NCI-H748 treated with DMSO at 0.1 percent for 48 hours (cell line): ENCODE measurements at regions not wholly inside any gene's neighbourhood (a gene's known extent, or its start where the extent isn't known, plus 50 kb on each side); places are given as distances from the start of the nearest gene placed in this dataset.
A peak's percentile ranks its signal among the peaks of the same experiment; 100 is the strongest.

Experiments
- DNase-seq: peaks from one replicate; lab custom pipeline; 2025; lab: John Stamatoyannopoulos, UW

DNA sequence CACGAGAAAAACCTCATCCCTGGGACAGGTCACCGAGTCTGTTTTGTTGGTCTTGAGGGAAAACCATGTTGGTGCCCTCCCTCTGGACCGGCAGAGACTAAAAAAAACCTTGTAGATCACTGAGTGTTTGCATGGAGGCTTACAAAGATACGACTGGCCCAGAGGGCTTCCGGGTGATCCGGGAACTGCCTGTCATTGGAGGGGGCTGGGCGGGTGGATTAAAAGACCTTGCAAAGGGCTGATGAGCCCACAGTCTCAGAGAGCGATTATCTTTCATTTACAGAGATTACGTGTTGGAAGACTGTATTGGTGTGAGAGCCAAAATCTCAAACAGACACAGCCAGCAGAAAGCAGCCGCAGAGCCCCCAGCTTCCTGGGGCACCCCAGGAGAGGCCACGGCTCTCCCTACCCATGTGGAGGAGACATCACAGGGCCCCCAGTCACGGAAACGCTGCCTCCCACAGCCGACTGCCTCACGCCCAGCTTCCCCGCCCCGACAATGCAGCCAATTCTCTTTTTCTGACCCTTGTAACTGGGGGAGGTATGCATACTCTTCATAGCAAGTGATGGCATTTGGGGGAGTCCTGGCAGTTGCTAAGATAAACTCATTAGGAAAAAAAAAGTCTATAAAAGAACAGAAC is 426.4 kb downstream of the CTTN start:
- DNase-seq = peak; percentile 22

GRCh38 chr11:70825893-70826540 is 426.4 kb downstream of the SHANK2 start:
- peak; percentile 61 for DNase-seq

GRCh38 chr11:70826541-70827335 is 425.6 kb downstream of the SHANK2 start:
- DNase-seq = peak; percentile 79

- DNase-seq = no peak
Measured at GRCh38 chr11:70828593-70829082, 423.7 kb downstream of the SHANK2 start.

DNA sequence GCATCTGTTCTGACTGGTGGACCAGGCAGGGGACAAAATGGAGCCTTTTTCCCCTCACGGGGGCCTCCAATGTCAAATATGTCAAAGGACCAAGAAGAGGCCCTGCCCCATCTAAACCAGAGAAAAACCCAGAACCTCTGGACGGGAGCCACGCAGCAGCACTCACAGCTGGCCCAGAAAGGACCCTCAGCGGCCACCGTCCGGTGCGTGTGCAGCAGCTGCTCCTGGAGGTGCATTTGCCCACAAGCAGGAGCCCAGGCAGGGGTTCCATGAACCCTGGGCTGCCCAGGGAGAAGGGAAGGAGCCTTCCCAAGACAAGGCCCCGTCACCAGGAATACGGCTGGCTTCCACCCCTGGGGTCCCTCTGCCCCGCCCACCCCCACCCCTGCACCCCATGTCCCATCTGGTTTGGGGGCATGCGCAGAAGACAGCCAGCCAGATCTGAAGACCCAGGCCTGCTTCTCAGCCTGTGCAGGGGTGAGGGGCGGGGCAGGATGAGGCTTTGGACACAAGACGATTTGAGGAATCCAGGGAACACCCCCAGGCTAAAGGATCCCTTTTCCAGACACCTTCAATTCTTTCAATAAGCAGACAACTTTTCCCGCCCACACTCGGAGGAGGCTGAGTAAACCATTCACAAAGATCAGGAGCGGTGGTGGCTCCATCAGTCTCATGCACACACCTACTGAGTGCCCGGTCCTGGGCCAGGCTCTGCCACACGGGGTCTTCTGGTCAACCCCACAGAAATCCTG is 423.1 kb downstream of the SHANK2 start:
- DNase-seq = no peak

DNA sequence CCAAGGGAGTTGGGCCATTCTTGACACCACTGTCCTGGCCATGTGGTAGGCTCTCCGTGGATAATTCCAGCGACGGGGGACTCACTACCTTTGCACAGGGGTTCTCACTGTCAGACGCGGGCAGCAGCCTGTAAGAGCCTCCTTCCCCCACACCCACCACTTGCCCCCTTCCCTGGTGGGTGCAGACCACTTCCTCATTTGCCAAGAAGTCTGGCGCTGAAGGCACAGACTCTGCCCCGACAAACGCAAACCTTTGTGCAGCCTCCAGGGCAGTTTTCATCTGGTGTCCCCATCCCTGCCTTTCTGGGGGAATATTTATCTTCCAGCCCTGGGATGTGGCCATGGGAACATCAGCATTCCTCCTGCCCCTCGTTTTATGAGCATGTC is 422.5 kb downstream of the SHANK2 start:
- DNase-seq = no peak

DNA sequence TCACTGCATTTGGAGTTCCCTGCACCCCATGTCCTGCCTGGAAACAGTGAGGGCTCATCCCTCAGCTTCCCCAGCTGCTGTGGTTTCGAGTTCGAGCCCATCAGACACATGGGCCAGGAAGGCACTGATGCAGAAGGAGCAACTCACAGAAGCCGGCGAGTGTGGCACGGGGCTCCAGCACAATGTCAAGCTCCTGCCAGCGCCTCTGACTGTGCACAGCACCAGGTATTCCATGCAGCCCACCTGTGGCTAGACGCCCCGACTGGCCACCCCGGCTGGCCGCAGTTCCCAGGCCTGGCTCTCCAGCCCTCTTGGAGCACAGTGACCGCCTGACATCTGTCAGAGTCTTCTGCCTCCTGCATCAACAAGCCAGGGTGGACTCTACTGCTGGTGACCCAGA is 419.4 kb downstream of the SHANK2 start:
- DNase-seq = no peak

DNA sequence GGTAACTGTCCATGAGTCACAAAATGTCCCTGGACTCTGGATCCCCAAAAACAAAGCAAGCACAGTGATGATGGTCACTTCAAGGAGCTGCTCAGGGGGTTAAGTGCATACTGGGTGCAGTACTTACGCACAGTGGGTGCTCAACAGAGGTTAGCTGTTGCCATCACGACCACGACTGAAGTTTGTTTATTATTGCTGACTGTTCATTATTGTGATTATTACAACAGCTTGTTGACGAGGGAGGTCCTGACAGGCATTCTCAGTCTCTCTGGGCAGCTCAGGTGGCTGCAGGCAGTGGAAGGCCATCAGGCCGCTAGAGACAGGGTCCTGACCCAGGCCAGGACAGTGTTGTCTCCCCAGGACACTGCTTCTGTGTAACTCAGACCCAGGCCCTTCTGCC is 418.8 kb downstream of the SHANK2 start:
- no peak for DNase-seq

DNA sequence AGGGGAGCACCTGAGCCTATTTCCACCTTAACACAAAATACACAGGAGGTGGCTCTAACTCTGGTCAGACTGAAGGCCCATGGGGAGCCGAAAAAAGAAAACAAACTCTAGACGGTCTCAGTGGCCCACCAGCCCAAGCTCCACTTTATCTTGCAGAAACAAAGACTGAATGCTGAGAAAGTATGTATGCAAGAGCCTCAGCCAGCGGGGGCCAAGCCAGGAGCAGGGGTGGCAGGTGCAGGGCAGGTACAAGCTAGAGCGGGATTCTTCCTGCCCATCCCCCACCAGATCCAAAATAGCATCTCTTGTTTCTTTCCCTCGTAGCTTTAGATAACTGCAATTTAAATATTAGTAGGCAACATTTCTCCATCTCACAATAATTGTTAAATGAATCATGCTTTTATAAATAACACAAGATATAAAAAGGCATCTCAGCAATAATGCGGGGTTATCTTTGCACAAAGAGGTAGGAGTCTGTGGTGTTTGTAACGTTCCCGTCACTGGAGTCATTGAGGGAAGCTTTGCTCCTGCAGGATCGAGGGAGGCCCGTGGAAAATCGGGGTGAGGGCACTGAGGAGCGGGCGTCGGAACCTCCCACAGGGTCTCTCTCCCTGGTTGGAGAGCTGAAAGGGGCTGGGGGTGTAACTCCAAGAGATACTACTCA is 418.0 kb downstream of the SHANK2 start:
- no peak for DNase-seq

DNA sequence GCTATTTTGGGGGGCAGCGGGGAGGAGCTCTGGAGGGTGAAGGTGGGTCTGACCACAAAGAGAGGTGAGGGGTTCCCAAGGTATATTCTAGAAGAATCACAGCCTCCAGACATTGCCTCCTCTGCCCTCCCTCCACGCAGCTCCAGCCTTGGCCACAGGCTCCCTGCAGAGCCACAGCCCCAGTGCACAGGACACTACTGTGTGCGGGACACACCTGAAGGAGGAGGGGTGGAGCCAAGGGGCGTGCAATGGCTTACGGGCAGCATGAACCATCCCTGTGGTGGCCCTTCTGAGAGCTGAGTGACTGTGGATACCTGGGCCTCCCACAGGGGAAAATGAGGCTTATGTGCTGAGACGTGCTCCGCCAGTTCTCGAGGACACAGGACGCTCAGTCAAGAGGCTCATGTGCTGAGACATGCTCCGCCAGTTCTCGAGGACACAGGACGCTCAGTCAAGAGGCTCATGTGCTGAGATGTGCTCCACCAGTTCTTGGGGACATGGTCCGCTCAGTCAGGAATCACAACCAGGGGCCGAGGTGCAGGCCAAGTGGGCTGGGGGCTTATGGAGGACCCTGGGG is 417.3 kb downstream of the SHANK2 start:
- no peak for DNase-seq

- DNase-seq = no peak
Measured at GRCh38 chr11:70836071-70836470, 416.3 kb downstream of the SHANK2 start.

DNA sequence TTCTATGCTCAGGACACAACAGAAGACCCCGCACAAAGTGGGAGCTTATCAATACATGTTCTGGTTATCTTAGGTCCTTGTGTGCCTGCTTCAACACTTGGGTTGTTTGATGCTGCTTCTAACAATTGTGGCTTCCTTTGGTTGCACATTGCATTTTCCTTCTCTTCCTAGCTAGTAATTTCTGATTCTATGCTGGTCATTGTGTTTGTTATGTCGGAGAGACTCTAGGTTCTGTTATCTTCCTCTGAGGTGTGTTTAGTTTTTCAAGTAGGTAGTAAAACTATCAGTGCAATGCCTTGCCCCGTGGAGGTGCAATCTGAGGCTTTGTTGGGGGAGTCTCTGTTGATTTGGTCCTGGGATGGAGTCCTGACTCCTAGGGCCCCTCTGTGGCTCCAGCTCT is 414.2 kb downstream of the SHANK2 start:
- no peak for DNase-seq

DNA sequence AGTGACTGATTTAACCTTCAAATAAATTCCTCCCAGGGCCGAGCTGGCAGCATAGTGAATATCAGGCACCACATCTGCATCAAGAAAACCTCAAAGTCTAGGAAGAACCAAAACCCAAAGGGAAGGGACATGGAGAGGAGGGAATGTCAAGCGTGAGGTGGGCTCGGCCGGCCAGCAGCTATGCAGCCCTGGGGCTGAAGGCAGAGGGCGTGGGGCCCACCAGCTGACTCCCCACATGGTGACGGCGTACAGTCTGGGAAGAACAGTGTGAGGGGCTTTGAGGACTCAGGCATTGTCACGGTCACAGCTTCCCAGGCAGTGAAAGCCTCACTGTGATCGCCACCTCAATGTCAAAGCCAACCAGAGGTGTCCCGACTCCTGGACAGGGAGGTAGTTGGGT is 412.5 kb downstream of the SHANK2 start:
- DNase-seq = no peak

DNA sequence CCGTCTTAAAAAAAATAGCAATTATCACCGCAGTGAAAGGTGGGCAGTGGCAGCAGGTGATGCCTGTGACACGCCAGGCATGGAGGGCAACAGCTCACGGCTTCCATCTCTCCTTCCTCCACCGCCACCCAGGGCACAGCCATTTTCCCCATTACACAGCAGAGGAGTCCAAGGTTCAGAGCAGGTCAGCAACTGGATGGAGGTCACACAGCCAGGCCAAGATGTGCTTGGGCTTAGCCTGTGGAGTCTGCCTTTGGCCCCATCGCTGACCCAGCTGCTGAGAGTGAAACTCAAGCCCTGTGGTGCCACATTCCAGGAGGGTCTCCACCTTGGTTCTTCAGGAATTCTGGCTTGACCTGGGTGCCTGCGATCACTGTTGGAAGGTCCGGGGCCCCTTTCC is 411.1 kb downstream of the SHANK2 start:
- DNase-seq = no peak

GRCh38 chr11:70842256-70842655 is 410.1 kb downstream of the SHANK2 start:
- DNase-seq = no peak

GRCh38 chr11:70842701-70843100 is 409.7 kb downstream of the SHANK2 start:
- no peak for DNase-seq

- DNase-seq = no peak
Measured at GRCh38 chr11:70843906-70844305, 408.5 kb downstream of the SHANK2 start.

DNA sequence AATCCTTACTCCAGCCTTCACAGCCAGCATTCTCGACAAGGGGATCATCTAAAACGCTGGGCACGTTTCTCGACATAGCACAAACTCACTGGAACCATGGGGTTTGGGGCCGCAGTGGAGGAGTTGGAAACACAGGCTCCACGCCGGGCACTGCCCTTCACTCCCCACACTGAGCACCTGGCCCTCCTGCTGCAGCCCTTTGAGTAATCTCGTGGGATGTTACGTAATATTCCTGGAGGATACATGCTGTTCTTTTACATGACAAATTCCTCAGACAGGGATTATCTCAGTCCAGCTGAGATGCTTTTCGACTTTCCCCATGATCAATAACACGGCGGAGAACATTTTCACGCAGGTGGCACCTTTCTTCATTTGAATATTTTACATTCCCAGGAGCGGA is 408.0 kb downstream of the SHANK2 start:
- DNase-seq = no peak

- DNase-seq = no peak
Measured at GRCh38 chr11:70845591-70846041, 406.8 kb downstream of the SHANK2 start.

DNA sequence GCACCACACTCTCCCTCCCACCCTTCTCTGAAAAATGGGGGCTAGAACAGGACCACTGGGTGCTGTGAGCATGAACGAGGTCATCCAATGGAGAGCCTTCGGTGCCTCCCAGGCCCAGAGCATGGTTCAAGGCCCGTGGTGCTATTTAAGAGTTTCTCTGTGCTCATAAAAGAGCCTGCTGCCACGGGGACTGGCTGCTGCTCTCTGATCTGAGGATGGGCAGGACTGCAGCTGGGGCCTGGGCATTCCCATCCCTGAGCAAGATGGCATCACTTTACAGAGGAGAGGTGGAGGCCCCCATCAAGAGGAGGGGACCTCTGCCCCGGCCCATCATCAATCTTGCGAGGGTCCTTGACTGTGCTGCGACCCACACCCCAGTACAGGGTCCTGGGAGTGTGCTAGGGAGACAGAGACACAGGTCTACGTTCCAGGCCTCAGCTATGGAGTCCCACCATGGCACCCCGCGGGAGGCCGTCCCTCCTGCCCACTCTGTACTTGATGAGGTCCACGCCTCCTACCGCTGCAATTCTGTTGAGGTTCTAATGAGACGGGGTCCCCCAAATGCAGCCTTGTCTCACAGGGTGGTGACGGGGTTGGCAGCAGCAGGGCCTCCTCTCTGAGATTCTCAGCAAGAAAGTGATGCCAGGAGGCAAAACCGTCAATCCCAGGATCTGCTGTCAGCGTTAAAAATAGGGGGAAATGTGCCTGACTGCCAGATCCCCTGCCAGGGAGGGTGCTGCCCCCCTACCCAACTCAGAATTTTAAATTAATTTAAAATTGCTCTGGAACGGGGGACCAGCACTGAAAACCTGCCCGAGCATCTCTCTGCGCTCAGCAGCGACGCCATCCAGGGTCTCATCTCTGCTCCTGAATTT is 405.4 kb downstream of the SHANK2 start:
- DNase-seq = no peak
